ENCODE measurements at regions not wholly inside any gene's neighbourhood (a gene's known extent, or its start where the extent isn't known, plus 50 kb on each side); places are given as distances from the start of the nearest gene placed in this dataset.

GRCh38 chr5:99179206-99179605 lies 250.4 kb upstream of the CHD1 start:
- no peaks in the 10 kb centered on the region for H4K20me1 ChIP-seq (replicated peaks in 1 of 2; ENCODE audit: control insufficient read depth in 1 of 2, insufficient read depth in 2 of 2, low read length in 2 of 2)
- H4K8ac ChIP-seq (ENCODE audit: extremely low read depth, insufficient read depth, low read length), result no peak overlapping the region
- no peak overlapping the region for H3K4me2 ChIP-seq (ENCODE audit: insufficient read depth in 1 of 2, low read depth in 2 of 2, low read length in 2 of 2)
- WGBS, 2 experiments (ENCODE audit: extremely low coverage in 1 of 2, insufficient coverage in 1 of 2, insufficient read length in 1 of 2, insufficient replicate concordance in 2 of 2, low coverage in 1 of 2, low lambda C conversion rate in 2 of 2, missing lambda C conversion rate in 1 of 2), result 90% methylated on average over 4 of the region's 4 CpGs; no CpG with 5 or more reads in 1 of the 2 experiments
- no peak overlapping the region for H3K56ac ChIP-seq (replicated peaks; ENCODE audit: insufficient read length, low read depth, low read length)
- no peak overlapping the region for H2BK120ac ChIP-seq (replicated peaks; ENCODE audit: low read depth, low read length)
- no peak overlapping the region for H2BK5ac ChIP-seq (ENCODE audit: low read depth, low read length)
- DNase-seq (ENCODE audit: low read depth in 1 of 2, low spot score in 2 of 2) (no peak), FAIRE-seq (no peak)
- H4K91ac ChIP-seq (replicated peaks; ENCODE audit: insufficient read length, low read length), result no peak overlapping the region
- H3K79me2 ChIP-seq (ENCODE audit: control insufficient read depth in 1 of 2, insufficient read depth in 2 of 2, low read length in 2 of 2), result no peaks in the 10 kb centered on the region
- H2AFZ ChIP-seq (ENCODE audit: low read length), result no peak overlapping the region
- no peak overlapping the region for H3K9ac ChIP-seq (replicated peaks in 1 of 4; ENCODE audit: extremely low read depth in 1 of 4, low read depth in 3 of 4, low read length in 3 of 4)
- no peak overlapping the region for H3K14ac ChIP-seq (ENCODE audit: insufficient read length)
- H3K27me3 ChIP-seq (replicated peaks in 1 of 4; ENCODE audit: control insufficient read depth in 3 of 4, extremely low read depth in 1 of 4, insufficient read depth in 3 of 4, low read length in 3 of 4), result no peaks in the 10 kb centered on the region
- no peak overlapping the region for H3K27ac ChIP-seq (ENCODE audit: low read depth, low read length)
- no peak overlapping the region for H2BK20ac ChIP-seq (ENCODE audit: low read length)
- no peaks in the 10 kb centered on the region for H3K23me2 ChIP-seq (ENCODE audit: low read depth, low read length)
- no peaks in the 10 kb centered on the region for H3K79me1 ChIP-seq (ENCODE audit: low read depth, low read length)
- H3K4me1 ChIP-seq (replicated peaks in 1 of 4; ENCODE audit: control insufficient read depth in 3 of 4, insufficient read depth in 4 of 4, low read length in 3 of 4), result no peaks in the 10 kb centered on the region
- no peak overlapping the region for H3K23ac ChIP-seq (ENCODE audit: insufficient read length)
- CTCF ChIA-PET (ENCODE audit: partially characterized antibody), result no interaction called here
- H3K18ac ChIP-seq (ENCODE audit: extremely low read depth, low read length), result no peak overlapping the region
- no peak overlapping the region for H2AK5ac ChIP-seq (ENCODE audit: low read depth, low read length)
- no peak overlapping the region for H3K4me3 ChIP-seq (ENCODE audit: extremely low read depth in 1 of 4, insufficient read depth in 2 of 4, low read depth in 3 of 4, low read length in 4 of 4)
- no peaks in the 10 kb centered on the region for H3K9me3 ChIP-seq (ENCODE audit: insufficient read depth in 2 of 2, low read depth in 1 of 2, low read length in 1 of 2)
- no peaks in the 10 kb centered on the region for H3K36me3 ChIP-seq (ENCODE audit: control insufficient read depth in 2 of 4, insufficient read depth in 4 of 4, low read length in 3 of 4)
- no peak overlapping the region for H2BK12ac ChIP-seq (ENCODE audit: low read depth, low read length)
- no peak overlapping the region for H4K5ac ChIP-seq (ENCODE audit: insufficient read length, low read depth, low read length)
- H2BK15ac ChIP-seq (ENCODE audit: low read length), result no peak overlapping the region
- POLR2A ChIA-PET (ENCODE audit: partially characterized antibody), result no interaction called here
- H3K4ac ChIP-seq (replicated peaks; ENCODE audit: insufficient read length, low read depth, low read length), result peak overlapping the region; percentile 39
- TF ChIP-seq CHD1 (IDR thresholded peaks at IDR 0.05; ENCODE audit: low read depth, low read length) (no peak), EP300 (IDR thresholded peaks at IDR 0.05; ENCODE audit: borderline replicate concordance in 1 of 2, low read depth in 2 of 2, low read length in 2 of 2) (no peak), MAFK (IDR thresholded peaks at IDR 0.05; ENCODE audit: low read depth, low read length) (no peak), CTCF (IDR thresholded peaks at IDR 0.05; ENCODE audit: control extremely low read depth in 1 of 3, insufficient read depth in 1 of 3, low read depth in 1 of 3, low read length in 3 of 3) (no peak), POLR2AphosphoS5 (IDR thresholded peaks at IDR 0.05; ENCODE audit: low read depth, low read length) (no peak), FOSL1 (IDR thresholded peaks at IDR 0.05; ENCODE audit: insufficient read depth, low read depth, low read length) (no peak), NANOG (IDR thresholded peaks at IDR 0.05; ENCODE audit: insufficient read depth, low read depth, low read length, poor library complexity, severe bottlenecking) (no peak), SIRT6 (IDR thresholded peaks at IDR 0.05; ENCODE audit: low read length) (no peak), SP4 (IDR thresholded peaks at IDR 0.05; ENCODE audit: low read length) (no peak), YY1 (IDR thresholded peaks at IDR 0.05; ENCODE audit: low read depth, low read length) (no peak), RAD21 (IDR thresholded peaks at IDR 0.05 in 1 of 2, conservative IDR thresholded peaks at IDR 0.05 in 1 of 2; ENCODE audit: low read depth in 2 of 2, low read length in 2 of 2) (no peak), SRF (IDR thresholded peaks at IDR 0.05; ENCODE audit: low read depth, low read length) (no peak)

Measured in H1 (cell line).